NOMO-1 treated with DMSO at 0.1 percent for 48 hours (cell line): ENCODE measurements at regions not wholly inside any gene's neighbourhood (a gene's known extent, or its start where the extent isn't known, plus 50 kb on each side); places are given as distances from the start of the nearest gene placed in this dataset.
"Not testable (repeated sequence)": the region's sequence is repeated elsewhere in the genome, so short reads cannot be mapped to it uniquely, and the experiment has no call there.

Source experiments
- DNase-seq: peaks from one replicate; lab custom pipeline; 2025; ENCODE audit not compliant: unreplicated experiment; lab: John Stamatoyannopoulos, UW

DNA sequence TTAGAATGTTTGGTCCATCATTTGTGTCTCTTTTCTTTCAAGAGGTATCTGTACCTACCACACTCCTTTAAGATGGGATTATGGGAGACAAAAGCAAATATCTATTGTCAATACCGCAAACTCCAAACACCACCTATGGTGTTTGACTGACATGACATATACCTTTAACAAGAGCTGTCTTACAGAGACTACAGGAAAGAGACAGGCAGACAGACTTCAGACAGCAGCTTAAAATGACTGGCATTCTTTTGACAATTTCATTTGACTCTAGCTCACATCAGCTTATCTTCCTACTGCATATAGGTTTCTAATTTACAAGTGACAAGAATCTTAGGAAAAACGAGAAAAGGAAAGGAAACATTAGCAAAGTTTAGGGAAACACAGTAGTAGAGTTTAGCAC lies 256.0 kb upstream of the TFAP2D start:
- DNase-seq: no peak

DNA sequence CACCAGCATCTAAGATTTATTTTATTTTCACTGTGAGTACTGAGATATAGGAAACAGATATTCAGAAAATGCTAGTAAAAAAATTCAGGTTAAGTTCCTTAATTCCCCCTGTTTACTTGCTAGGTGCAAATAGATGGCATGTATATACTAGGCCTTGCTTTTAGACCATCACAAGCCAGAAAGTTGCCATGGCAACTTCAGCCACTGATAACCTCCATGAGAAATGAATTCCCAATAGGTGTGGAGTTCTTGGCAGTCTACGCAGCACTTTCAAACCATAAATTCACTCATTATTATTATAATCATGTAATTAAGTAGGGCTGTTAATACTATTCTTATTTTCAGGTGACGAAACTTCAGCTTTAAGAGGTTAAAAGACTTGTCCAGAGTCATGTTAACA lies 251.6 kb upstream of the TFAP2D start:
- DNase-seq: no peak

DNA sequence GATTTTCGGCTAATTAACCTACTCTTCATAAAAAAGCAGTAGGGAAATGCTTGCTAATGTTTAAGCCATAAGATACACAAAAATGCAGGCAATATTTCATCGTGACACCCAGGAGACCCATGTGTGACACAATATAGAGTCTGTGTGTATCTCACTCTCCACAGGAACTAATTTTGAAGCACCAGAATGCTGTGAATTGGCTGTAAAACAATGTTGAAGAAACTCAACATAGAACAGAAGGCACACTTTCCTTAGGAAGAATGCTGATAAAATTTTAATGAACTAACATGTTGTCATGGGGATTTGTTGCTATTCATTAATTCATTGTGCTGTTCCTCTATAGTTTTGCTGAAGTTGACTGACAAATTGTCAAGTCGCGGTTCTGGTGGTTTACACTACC lies 249.4 kb upstream of the TFAP2D start:
- DNase-seq: no peak

DNA sequence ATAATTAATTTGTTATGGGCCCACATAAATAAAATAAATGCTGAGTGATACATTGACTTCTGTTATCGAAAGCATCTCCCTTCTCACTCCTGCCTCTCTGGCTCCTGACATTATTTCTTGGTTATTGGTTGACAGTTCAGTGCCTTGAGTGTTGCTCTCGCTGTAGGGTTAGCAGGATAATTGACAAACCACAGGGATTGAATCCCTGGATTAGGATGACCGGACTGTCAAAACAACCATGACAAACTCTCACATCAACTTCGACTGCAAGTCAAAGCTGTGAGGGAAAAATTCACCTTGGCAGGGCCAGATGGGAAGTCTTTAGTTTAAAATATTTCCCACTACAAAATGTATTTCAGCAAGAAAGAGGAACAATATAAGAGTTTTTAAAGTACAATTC lies 245.4 kb upstream of the TFAP2D start:
- DNase-seq: no peak

DNA sequence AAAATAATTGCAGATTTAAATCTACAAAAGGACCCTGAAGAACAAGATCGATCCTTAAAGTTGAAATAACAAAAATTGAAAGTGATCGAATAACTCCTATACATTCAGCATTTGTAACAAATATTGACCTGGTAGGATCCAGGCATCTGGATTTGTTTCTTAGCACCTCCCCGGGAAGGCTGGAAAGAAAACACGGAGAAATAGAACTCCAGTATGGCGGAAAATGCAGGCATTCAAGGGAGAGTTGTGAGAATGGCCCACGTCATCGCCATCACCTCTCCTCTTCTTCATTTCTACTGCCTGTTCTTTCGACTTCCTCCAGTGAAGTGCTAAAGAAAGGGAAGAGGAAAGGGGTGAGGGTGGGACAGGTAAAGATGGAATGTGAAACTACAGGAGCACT lies 242.3 kb upstream of the TFAP2D start:
- DNase-seq: no peak

DNA sequence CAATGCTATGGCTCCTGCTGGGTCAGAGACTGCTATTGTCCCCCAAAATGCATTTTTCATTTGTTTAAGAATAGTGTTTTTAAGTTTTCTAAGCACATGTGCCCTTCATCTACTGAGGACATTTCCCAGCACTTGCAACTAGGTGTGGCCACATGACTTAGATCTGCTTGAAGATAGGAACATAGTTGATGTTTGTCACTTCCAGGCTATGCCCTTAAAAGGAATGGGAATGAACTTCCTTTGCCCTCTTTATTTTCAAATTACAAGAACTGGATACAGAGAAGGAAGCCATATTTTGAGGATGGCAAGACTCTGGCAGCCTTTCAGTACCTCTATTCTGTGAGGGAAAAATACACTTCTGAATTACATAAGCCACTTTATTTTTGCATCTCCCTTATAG lies 203.0 kb upstream of the TFAP2D start:
- DNase-seq: no peak

DNA sequence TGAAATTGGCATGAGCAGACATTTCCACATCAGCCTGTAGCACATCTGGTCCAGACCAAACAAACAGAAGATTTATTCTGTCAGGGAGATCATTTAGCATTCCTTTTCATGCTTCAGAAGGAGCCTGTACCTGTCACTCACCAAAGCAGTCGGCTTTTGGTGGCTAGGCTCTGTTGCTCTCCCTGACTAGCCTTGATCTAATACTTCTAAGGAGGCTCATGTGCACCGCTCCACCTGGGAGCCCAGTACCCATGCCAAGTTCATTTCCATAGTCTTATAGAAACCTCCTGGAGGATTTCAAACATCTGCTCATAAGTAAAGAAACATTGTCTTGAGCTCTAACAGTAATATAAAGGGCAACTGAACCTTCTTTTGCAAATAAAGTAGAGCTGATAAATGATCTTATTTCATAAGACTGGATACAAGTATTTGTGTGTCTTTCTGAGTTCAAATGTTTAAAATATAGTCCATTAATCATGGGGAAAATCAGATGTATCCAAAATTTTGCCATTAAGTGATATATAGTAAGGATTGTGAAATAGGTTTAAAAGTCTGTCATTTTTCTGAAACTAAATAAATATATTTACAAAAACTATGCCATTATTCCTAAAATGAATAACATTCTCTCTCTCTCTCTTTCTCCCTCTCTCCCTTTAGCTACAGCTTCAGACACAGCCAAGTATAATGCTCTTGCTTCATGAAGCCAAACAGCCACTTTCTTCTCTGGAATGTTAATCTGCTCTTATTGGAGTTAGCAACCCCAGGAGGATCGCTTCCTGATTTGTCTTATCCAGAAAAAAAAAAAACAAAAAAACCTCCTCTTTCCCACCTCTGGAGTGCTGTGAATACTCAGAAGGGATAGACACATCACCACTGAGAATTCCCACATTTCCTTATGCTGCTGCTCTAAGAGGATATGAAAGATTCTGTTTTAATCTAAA lies 192.7 kb upstream of the TFAP2D start:
- no peak for DNase-seq

DNA sequence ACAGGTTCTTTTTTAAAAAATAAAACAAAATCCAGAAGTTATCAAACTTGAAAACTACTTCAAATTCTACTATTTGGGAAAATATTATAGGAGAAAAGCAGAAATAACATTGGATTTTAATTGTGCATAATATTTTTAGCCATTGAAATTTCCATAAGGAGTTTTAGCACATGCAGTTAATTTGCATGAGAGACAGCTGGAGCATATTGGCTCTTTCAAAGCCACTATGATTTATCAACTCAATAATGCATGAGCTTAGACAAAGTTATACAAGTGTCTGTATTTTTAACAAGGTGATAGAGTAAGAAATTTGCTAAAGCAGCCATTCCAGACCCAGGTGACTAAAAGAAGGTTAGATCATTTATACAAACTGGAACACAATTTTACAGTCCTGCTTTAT lies 189.0 kb upstream of the TFAP2D start:
- no peak for DNase-seq

DNA sequence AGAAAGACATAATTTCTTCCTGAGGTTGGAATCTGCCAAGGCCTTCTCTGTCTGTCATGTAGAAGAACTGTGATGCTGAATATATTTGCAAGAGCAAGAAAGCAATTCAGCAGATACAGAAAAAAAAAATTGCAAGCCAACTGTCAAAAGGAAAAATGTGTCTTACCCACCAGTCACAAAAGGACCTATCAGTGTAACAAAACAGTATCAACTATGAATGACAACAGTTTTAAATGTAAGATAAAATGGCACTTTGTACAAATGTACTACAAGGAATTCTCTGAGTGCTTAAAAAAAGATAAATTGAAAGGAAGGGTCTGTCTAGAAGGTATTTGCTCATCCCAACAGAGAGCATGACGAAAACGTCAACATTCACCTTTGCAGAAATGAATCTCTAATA lies 185.3 kb upstream of the TFAP2D start:
- DNase-seq: no peak

DNA sequence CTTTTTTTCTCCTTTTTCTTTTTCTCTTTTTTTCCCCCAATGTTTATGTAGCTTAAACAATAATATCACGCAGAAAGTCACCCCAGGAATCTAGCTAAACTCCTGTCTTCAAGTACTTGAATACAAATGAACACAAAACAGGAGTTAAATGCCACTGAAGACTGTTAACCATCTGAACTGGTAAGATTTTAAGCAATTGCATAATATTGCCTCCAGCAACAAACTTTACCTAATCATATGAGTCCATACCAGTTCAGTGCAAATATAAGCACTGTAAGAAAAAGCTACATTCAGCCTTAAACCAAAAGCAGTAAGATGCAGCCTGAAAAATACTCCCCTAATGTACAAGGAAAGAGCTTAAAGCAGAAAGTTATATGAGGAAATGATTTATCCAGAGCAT lies 173.9 kb upstream of the TFAP2D start:
- no peak for DNase-seq

DNA sequence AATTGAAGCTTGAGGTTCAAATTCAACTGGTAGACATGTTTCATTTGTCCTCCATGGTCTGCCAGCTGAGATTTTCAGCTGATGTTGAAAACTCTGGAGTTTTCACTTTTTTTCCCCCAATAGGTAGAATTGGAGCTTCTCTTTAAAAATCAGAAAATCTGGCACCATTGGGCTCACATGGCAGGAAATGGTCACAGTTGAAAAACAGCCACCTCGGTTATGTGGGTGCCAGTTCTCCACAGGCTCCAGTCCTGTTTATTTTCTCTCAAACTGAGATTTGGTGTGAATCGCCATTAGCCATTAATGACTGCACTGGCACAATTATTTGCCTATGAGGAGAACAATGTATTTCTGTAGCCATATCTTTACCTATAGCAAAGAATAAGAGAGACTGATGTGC lies 171.4 kb upstream of the TFAP2D start:
- DNase-seq: no peak

DNA sequence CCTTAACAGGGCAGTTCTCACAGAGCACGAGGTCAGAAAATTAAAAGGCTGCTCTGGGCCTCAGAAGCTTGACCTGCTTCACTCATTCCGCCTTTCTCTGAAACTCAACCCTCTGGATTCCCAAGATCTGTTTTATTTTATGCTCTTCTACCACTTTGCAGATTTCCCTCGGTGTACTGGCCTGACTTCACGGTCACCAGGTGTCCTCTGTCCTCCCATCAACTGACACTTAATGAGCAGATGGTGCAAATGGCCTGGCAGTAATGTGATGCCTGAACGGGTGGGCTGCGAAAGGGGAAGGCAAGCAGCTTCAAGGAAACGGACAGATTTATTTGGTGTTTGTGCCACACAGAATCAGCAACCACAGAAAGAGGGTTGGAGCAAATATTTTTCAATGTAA lies 169.7 kb upstream of the TFAP2D start:
- DNase-seq: no peak

DNA sequence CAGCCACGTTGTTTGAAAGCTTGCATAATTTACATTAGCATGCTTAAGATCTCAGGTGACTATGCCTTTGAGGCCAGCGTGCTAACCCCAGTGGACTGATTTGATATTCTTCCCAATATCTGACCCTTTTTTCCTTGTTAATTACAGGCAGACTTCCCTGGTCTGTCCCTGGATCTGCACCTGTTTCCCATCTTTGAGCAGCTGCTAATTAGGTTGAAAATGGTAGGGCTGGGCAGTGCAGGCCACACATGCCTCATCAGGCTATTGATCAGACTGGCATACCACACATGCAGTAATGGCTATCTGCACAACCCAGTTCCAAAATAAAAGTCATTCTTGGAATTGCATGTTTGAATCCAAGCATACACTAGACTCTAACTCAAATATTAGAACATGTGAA lies 164.3 kb upstream of the TFAP2D start:
- DNase-seq: no peak

DNA sequence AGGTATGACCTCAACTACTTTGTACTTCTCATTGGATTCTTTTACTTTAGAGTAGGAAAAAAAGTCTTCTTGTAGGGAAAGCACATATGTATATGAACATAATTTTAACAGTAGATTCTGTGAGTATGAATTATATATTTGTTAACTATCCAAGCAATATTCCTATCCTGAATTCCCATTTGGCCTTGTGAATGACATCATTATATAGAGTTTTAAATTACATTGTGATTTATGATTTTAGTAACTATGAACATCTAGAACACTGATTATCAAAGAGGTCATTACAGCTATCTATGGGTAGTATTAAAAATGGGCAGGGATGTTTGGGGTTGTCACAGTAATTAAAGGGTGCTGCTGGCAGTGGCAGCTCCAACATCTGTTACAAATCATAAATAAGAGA lies 163.9 kb upstream of the TFAP2D start:
- DNase-seq: no peak

DNA sequence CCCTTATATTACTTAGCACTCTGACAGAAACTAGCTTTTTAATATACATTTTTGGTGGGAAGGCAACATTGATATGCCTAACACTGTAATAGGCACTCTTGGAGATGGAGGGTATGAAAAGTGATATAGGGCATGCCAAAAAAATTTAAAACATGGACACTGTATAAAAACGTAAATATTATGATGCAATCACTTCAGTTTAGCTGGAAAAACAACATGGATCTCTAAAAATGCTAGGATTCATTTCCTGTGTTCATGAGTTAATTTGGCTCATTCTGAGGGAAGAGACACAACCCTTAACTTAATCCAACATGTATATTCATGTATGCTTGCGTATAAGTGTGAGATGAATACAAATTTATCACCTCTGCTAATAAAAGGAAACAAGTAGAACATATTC lies 157.3 kb upstream of the TFAP2D start:
- no peak for DNase-seq

DNA sequence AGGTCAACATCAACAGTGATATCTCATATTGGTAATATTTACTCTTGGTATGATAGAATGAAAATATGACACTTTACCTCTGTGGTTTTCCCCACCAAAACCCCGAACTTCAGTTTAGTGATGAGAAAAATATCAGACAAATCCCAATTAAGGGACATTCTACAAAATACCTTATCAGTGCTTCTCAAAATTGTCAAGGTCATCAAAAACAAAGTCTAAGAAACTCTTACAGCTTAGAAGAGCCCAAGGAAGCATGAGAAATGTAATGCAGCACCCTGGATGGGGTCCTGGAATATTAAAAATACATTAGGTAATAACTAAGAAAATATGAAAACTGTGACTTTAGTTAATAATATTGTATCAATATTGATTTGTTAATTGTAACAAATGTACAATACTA lies 148.3 kb upstream of the TFAP2D start:
- DNase-seq: no peak

DNA sequence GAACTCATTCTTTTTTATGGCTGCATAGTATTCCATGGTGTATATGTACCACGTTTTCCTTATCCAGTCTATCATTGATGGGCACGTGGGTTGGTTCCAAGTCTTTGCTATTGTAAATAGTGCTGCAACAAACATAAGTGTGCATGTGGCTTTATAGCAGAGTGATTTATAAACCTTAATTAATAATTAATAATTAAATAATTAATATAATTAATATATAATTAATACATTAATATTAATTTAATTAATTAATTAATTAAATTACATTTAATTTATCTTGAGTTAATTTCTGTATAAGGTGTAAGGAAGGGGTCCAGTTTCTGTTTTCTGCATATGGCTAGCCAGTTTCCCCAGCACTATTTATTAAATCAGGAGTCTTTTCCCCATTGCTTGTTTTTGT lies 142.1 kb upstream of the TFAP2D start:
- not testable (repeated sequence) for DNase-seq

DNA sequence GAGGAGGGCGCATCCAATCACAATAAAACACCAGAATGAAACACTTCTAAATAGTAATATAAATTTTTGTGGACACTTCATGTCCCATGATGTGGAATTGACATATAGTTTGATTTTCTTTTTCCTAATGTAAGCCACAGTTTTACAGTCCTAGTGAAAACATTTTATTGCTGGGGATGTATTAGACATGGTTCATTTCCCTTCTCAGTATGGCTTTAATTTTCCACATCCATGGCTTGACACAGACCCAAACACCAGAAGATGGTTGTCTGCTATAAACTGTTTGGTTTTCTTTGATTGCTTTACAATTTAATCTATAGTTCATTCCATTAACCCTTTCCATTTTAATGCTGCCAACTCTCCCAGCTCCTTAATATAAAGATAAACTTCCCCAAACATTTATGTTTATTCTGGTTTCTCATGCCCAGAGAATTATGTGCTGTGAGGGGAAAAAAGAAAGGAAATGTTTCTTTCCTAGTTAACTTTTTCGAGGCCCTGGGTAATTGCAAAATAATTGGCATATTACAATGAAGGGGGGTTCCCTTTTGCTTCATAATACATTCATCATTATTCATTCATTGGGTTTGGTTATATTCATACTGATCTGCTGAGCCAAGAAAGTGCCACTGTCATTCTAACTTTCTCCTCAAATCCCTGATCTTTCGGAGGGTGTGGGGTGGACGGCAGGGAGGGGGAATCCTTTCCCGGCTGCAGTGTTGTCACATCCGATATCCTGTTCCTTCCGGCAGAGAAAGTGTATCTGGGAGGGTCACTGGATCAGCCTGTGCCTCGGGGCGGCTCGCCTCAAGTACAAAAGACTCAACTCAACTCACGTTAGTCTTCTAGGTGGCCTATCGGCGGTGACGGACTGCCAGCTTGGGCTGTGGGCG lies 127.6 kb upstream of the TFAP2D start:
- no peak for DNase-seq

DNA sequence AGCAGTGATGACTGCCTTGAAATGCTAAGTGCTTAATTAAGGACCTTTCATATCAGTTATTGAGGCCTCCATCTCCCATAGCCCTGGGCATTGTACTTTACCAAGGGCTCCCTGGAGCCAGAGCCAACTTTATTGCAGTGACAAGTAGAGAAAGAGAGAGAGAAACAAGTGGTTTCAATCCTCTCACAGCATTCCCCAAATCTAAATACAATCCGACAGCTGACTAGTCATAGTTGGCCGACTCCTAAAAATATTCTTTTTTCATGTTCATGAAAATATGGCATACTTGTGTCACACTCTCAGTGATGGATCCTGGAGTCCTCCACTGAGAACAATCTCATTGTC lies 127.0 kb upstream of the TFAP2D start:
- no peak for DNase-seq

DNA sequence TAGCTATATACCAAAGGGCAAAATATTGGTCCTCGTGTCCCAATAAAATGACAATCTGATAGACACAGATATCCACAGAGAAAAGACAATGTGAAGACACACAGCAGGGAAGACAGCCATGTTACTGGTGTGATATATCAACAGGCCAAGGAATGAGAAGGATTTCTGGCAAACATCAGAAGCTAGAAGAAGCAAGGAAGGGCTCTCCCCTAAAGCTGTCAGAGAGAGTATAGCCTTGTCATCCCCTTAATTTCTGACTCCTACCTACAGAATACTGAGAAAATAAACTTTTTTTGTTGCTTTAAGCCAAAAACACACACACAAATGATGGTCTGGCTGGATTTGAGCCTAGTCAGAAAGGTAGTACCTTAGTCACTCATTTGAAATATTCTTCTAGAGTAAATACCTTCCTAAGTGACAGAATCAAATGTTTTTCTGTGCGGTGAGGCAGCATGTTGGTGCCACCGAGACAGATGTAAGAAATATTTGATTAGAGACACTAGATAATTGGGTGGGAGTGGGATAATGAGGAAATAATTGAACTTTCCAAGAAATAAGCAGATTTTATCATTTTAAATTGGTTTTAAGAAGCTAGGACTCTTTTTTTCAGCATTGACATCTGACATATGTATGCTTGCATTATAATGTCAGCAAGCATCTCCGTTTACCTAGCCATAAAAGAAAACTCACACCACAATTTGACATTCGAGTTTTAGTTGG lies 123.4 kb upstream of the TFAP2D start:
- no peak for DNase-seq

DNA sequence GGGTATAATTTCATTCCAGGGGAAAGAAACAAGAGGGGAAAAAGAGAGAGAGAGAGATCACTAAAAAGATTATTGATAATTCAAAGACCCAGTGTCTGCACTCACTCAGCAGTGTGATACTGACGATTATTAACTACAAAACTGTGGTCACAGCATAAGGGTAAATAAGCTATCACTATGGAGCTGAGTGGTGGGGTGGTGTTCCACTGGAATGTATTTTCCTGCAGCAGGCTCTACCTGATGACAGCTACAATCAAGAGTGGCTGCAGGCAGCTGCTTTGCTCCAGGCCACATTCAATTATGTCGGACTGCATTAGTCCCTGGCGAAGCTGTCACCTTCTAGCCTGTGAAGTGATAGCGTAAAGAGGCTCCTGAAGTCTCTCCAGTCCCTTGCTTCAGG lies 122.2 kb upstream of the TFAP2D start:
- no peak for DNase-seq

DNA sequence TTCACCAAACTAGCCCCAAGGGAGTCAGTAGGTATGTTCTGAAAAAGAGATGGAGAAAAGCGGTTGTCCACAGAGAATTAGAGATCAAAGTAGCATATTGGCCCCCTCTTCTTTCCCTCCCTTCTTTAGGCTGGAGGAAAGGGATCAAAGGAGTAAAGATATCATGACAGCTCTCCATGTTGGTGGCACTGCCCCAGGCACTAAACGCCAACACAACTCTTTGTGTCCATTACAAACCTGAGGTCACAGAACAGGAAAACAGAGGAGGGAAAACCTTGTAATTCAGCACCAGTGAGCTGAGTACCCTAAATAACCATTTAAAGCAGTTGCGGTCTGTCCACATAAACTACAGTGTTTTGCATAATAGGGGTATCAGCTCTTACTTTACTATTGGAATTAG lies 113.0 kb upstream of the TFAP2D start:
- no peak for DNase-seq
